ENCODE measurements at regions not wholly inside any gene's neighbourhood (a gene's known extent, or its start where the extent isn't known, plus 50 kb on each side); places are given as distances from the start of the nearest gene placed in this dataset.

DNA sequence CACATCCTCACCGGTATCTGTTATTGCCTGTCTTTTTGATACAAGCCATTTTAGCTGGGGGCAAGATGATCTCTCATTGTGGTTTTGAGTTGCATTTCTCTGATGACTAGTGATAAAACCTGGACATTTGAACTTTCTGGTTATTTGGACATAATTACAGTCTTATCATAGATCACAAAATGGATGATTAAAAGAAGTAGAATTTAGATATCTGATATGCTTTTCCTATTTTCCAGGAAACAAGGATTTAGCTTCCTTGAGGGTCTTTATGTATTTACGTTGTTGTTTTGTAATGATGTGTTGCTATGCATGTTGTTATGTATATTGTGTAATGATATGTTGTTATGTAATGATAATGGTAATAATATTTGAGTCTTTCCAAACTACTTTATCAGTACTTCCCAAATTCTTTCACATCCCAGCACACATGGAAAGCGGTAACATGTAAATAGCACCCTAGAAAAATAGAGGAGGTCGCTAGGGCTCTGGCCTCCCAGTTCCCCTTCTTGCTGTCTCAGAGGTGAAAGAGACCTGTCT lies 53.8 kb downstream of the GJD2 start:
- no peak for TF ChIP-seq CTCF (conservative IDR thresholded peaks at IDR 0.05; ENCODE audit: low read depth)
- no peak for DNase-seq (ENCODE audit: low spot score)
- H3K27ac ChIP-seq = no peak overlapping the region
- ChIA-PET POLR2A (ENCODE audit: low non-redundant PET) (no interaction called here), CTCF (interaction anchor here (0.7 kb wide), 1 partner anchor 115 kb away, joined by 3 read pairs; no protein-coding TSS in a partner anchor)

- no peak overlapping the region for H3K27ac ChIP-seq
- ChIA-PET CTCF (no interaction called here), POLR2A (ENCODE audit: low non-redundant PET) (no interaction called here)
- no peak for DNase-seq (ENCODE audit: low spot score)
- no peak for TF ChIP-seq CTCF (conservative IDR thresholded peaks at IDR 0.05; ENCODE audit: low read depth)
These were observed 54.7 kb downstream of the GJD2 start for GRCh38 chr15:34699968-34700640.

GRCh38 chr15:34696506-34696905 lies 58.3 kb downstream of the GJD2 start:
- TF ChIP-seq CTCF (conservative IDR thresholded peaks at IDR 0.05; ENCODE audit: low read depth) = no peak
- no peak for DNase-seq (ENCODE audit: low spot score)
- POLR2A ChIA-PET (ENCODE audit: low non-redundant PET) = no interaction called here
- H3K27ac ChIP-seq = no peak overlapping the region
- CTCF ChIA-PET = interaction anchor here (0.6 kb wide), 1 partner anchor 369 kb away, joined by 4 read pairs; no protein-coding TSS in a partner anchor

- ChIA-PET POLR2A (ENCODE audit: low non-redundant PET) (no interaction called here), CTCF (interaction anchor here (0.6 kb wide), 1 partner anchor 603 kb away, joined by 3 read pairs; no protein-coding TSS in a partner anchor)
- no peak overlapping the region for H3K27ac ChIP-seq
- TF ChIP-seq CTCF (conservative IDR thresholded peaks at IDR 0.05; ENCODE audit: low read depth) = no peak
- DNase-seq (ENCODE audit: low spot score) = no peak
These were observed 61.6 kb downstream of the GJD2 start for GRCh38 chr15:34693053-34693744.

- CTCF ChIA-PET = interaction anchor here (0.6 kb wide), 1 partner anchor 23 kb away, joined by 4 read pairs; no protein-coding TSS in a partner anchor
- DNase-seq (ENCODE audit: low spot score) = no peak
- no peak overlapping the region for H3K27ac ChIP-seq
- no peak for TF ChIP-seq CTCF (conservative IDR thresholded peaks at IDR 0.05; ENCODE audit: low read depth)
- POLR2A ChIA-PET (ENCODE audit: low non-redundant PET) = no interaction called here
These were observed 63.8 kb downstream of the GJD2 start for GRCh38 chr15:34691034-34691433.

GRCh38 chr15:34688699-34689098 lies 66.1 kb downstream of the GJD2 start:
- ChIA-PET CTCF (no interaction called here), POLR2A (ENCODE audit: low non-redundant PET) (no interaction called here)
- TF ChIP-seq CTCF (conservative IDR thresholded peaks at IDR 0.05; ENCODE audit: low read depth) = no peak
- DNase-seq (ENCODE audit: low spot score) = no peak
- no peak overlapping the region for H3K27ac ChIP-seq

Measured in RWPE1 (cell line).